ENCODE measurements at regions not wholly inside any gene's neighbourhood (a gene's known extent, or its start where the extent isn't known, plus 50 kb on each side); places are given as distances from the start of the nearest gene placed in this dataset.
A peak's percentile ranks its signal among the peaks of the same experiment; 100 is the strongest.

DNA sequence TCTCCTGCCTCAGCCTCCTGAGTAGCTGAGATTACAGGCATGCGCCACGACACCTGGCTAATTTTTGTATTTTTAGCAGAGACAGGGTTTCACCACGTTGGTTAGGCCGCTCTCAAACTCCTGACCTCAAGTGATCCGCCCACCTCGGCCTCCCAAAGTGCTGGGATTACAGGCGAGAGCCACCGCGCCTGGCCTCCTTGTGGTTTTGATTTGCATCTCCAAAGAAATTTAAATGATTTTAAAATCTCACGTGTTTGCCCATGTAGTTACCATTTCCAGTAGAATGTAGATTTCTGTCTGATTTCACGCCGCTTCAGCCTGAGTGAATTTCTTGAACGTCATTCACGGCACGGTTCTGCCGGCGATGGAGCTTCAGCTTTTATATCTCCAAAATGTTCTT lies 55.8 kb downstream of the IGF2 start:
- DNase-seq (ENCODE audit: low spot score) = no peak

DNA sequence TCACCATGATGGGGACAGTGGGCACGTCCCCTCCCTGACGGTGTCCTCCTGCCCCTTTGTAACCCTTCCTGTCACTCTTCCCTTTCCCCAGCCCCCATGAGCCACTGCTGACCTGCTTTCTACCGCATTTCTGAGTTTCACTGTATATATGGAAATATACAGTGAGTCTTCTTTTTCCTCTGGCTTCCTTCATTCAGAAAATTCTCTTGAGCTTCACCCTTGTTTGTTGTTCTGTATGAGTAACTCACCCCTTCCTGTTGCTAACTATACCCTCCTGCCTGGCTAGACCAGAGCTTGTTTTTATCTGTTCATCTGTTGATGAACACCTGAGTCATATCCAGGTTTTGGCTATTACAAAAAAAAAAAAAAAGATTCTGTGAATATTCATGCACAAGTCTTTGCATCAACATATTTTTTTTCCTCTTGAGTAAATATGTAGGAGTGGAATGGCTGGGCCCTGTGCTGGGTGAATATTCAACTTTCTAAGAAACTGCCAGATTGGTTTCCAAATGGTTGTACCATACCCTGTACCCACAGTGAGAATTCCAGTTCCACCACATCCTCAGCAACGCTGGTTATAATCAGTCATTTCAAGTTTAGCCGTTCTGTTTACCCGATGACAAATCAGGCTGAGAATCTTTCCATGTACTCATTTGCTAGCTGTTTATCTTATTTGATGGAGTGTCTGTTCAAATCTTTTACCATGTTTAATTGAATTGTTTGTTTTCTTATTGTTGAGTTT lies 62.0 kb downstream of the IGF2 start:
- no peak for DNase-seq (ENCODE audit: low spot score)

DNA sequence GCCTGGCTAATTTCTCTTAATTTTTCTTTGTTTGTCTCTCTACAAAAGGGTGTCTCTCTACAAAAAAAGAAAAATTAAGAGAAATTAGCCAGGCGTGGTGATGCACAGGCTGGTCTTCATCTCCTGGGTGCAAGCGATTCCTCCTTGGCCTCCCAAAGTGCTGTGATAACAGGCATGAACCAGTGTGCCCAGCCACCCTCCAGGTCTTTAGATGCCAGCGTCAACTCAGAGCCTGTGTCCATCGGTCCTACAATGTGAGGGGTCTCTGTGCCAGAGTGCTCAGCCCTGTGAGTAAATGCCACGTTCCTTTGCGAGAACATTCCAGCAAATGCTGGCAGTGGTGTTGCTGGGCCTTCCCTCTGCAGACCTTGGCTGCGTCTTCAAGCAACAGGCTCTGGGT lies 62.7 kb downstream of the IGF2 start:
- DNase-seq (ENCODE audit: low spot score) = no peak

DNA sequence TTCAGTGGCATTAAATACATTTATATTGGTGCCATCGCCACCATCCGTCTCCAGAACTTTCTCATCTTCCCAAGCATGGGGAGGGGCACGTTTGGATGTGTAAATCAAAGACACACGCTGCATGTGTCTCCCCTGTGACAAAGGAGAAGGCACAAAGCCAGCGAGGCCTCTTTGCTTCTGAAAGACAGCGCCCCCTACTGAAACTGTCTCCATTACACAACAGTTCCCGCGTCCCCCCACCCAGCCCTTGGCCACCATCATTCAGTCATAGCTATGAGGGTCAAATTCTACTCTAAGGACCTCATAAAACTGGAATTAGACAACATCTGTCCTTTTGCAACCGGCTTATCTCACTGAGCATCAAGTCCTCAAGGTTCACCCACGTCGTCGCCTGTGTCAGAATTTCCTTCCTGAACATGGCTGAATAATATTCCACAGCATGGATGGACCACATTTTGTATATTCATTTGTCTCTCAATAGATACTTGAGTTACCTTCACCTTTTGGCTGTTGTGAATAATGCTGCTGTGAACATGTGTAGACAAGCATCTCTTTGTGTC lies 64.8 kb downstream of the IGF2 start:
- peak; percentile 22 for DNase-seq (ENCODE audit: low spot score)

DNA sequence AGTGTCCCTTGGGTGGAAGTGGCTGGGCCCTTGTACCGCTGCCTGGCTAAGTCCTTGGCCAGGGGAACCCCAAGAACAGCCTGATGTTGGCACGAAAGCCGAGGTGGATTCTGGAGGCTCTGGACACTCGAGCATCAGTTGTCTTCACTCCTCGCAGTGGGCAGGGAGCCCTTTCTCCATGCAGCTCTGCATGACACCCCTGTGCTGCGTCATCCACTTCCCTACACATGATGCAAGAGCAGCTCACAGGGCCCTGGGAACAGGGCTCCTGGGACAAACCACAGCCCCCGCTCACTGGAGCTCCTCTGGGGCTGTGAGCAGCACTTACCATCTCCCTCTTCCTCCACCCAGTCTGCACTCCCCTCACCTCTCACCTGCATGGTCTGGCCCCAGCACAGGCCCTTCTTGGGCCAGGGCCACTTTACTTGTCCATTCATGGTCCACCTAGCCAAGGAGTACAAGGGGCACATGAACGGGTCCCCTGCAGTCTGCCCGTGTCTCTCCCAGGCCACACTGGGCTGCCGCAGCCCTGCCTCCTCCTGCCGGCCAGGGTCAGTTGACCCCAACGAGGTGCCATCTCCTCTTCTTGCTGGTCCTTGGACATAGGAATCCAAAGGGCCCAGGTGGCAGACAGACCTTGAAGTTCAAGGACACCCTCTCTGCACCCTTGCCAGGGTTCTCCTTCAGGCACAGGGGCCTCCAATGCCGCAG lies 66.5 kb downstream of the IGF2 start:
- DNase-seq (ENCODE audit: low spot score) = no peak

DNA sequence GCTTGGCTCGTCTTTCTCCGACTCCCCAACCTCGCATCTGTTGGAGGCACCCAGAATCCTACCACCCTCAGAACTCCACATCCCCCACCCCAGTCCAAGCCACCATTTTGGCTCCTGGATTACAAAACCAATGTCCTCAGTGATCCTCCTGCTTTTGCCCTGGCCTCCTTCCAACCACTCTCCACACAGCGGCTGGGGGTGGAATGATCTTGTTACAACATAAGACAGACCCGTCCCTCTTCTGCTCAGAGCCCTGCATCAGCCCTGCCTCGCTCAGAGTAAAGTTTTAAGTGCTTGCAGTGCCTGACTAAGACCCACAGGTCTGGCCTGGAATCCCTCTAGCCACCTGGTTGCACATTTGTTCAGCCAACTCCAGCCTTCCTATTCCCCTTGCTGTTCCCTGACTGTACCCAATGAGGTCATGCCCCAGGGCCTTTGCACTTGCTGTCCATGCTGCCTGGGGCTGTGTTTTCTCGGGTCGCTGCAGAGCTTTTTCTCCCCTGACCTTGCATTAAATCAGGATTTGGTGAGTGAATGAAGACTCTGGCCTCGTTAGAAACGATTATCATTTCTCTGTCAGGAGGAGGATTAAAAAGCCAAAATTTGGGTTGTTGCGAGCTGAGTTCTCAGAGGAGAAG lies 67.3 kb downstream of the IGF2 start:
- no peak for DNase-seq (ENCODE audit: low spot score)

All from hematopoietic multipotent progenitor cell treated with erythropoietin and hydrocortisone succinate and interleukin-3 and kit ligand, for 15 days (in vitro differentiated cells).